Neural cell (in vitro differentiated cells): ENCODE measurements at regions not wholly inside any gene's neighbourhood (a gene's known extent, or its start where the extent isn't known, plus 50 kb on each side); places are given as distances from the start of the nearest gene placed in this dataset.

Source experiments
- EP300 ChIP-seq: fragments of 450-650 bp; conservative IDR thresholded peaks from 2 replicates; pipeline ENCODE4 v1.6.1; 2014; ENCODE audit warnings: antibody characterized with exemption, mild to moderate bottlenecking, moderate library complexity; ENCODE audit not compliant: poor library complexity, severe bottlenecking
- EZH2 ChIP-seq: fragments of 200-600, 300-800 bp; shearing (Covaris generic), sonication (generic); IDR thresholded peaks from 2 replicates; pipeline ENCODE4 v1.6.1; 2014; ENCODE audit warnings: antibody characterized with exemption, low read length, borderline replicate concordance, mild to moderate bottlenecking; ENCODE audit not compliant: insufficient read depth, poor library complexity, severe bottlenecking
- POLR2AphosphoS5 ChIP-seq: IDR thresholded peaks from 2 replicates; pipeline ENCODE4 v1.6.1; 2012
- RAD21 ChIP-seq: fragments of 450-650 bp; conservative IDR thresholded peaks from 2 replicates; pipeline ENCODE4 v1.6.1; 2014; ENCODE audit warnings: antibody characterized with exemption, mild to moderate bottlenecking, moderate library complexity
- TAF1 ChIP-seq: IDR thresholded peaks from 2 replicates; pipeline ENCODE4 v1.6.1; 2012; ENCODE audit warnings: low read depth
- TF ChIP-seq, protein P1 (sequence below): fragments of 450-650 bp; IDR thresholded peaks from 2 replicates; pipeline ENCODE4 v1.5.1; 2014; ENCODE audit warnings: antibody characterized with exemption, mild to moderate bottlenecking, moderate library complexity; ENCODE audit not compliant: poor library complexity, severe bottlenecking
- TF ChIP-seq, protein P2 (sequence below): IDR thresholded peaks from 2 replicates; pipeline ENCODE4 v1.6.1; 2012; ENCODE audit warnings: borderline replicate concordance

DNA sequence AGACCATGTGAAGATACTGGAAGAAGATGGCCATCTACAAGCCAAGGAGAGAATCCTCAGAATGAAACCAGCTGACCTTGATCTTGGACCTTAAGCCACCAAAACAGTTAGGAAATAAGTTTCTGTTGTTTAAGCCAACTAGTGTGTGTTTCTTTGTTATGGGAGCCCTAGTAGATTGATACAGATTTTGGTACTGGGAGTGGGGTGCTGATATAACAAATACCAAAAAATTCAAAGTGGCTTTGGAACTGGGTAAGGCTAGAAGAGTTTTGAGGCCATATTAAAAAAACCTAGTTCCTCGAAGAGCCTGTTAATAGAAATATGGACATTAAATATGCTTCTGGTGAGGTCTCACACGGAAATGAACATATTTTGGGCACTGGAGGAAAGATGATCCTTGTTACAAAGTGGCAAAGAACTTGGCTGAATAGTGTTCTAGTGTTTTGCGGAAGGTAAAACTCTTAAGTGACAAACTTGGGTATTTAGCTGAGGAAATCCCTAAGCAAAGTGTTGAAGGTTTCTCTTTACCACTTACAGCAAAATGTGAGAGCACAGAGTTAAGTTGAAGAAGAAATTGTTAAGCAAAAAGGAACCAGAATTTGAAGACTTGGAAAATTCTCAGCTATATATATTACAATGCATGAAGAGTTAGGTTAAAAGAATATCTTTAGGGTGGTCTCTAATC lies 55.1 kb upstream of the CD83 start:
- TF ChIP-seq, protein P1, sequence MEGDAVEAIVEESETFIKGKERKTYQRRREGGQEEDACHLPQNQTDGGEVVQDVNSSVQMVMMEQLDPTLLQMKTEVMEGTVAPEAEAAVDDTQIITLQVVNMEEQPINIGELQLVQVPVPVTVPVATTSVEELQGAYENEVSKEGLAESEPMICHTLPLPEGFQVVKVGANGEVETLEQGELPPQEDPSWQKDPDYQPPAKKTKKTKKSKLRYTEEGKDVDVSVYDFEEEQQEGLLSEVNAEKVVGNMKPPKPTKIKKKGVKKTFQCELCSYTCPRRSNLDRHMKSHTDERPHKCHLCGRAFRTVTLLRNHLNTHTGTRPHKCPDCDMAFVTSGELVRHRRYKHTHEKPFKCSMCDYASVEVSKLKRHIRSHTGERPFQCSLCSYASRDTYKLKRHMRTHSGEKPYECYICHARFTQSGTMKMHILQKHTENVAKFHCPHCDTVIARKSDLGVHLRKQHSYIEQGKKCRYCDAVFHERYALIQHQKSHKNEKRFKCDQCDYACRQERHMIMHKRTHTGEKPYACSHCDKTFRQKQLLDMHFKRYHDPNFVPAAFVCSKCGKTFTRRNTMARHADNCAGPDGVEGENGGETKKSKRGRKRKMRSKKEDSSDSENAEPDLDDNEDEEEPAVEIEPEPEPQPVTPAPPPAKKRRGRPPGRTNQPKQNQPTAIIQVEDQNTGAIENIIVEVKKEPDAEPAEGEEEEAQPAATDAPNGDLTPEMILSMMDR = no peak
- TF ChIP-seq EZH2 (no peak), POLR2AphosphoS5 (no peak), EP300 (no peak), TAF1 (no peak), RAD21 (no peak)
- TF ChIP-seq, protein P2, sequence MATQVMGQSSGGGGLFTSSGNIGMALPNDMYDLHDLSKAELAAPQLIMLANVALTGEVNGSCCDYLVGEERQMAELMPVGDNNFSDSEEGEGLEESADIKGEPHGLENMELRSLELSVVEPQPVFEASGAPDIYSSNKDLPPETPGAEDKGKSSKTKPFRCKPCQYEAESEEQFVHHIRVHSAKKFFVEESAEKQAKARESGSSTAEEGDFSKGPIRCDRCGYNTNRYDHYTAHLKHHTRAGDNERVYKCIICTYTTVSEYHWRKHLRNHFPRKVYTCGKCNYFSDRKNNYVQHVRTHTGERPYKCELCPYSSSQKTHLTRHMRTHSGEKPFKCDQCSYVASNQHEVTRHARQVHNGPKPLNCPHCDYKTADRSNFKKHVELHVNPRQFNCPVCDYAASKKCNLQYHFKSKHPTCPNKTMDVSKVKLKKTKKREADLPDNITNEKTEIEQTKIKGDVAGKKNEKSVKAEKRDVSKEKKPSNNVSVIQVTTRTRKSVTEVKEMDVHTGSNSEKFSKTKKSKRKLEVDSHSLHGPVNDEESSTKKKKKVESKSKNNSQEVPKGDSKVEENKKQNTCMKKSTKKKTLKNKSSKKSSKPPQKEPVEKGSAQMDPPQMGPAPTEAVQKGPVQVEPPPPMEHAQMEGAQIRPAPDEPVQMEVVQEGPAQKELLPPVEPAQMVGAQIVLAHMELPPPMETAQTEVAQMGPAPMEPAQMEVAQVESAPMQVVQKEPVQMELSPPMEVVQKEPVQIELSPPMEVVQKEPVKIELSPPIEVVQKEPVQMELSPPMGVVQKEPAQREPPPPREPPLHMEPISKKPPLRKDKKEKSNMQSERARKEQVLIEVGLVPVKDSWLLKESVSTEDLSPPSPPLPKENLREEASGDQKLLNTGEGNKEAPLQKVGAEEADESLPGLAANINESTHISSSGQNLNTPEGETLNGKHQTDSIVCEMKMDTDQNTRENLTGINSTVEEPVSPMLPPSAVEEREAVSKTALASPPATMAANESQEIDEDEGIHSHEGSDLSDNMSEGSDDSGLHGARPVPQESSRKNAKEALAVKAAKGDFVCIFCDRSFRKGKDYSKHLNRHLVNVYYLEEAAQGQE = no peak
